ENCODE measurements at regions not wholly inside any gene's neighbourhood (a gene's known extent, or its start where the extent isn't known, plus 50 kb on each side); places are given as distances from the start of the nearest gene placed in this dataset.

- DNase-seq (ENCODE audit: low read depth), result no peak
Measured at GRCh38 chr5:14983666-14984441, 112.3 kb upstream of the ANKH start.

DNA sequence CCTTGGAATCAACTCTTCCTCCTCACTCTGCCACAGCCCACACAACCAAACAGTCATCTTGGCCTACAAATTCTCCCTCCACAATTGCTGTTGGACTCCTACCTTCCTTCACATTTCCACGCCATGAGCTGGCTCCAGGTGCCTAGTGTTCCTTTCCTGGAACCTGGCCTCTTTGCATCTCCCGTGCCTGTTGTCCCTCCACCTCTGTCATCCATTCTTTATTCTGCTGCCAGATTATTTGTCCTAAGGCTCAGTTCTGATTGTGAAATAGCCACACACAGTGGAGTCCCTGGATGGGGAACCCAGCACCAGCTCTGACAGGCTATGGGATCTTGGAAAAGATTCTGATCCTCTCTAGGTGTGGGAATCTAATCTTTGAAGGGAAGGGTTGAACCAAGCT is 109.1 kb upstream of the ANKH start:
- no peak for DNase-seq (ENCODE audit: low read depth)

- no peak for DNase-seq (ENCODE audit: low read depth)
Measured at GRCh38 chr5:14977058-14977685, 105.6 kb upstream of the ANKH start.

DNA sequence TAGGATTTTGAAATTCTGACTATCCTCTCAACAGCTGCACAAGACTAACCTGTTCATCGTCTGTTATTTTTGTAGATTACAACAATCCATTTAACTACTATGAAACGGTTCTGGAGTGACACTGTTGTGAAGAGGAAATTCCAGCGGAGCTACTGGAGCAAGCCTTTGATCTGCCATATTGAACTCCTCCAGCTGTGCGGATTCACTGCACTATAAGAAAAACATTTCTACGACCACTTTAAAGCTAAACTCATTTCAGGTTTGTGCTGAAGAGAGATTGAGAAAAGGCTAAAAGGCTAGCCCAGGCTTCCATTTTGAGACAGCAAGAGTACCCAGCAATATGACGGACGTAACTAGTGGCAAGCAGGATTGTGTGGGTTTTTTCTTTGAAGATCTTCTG is 104.9 kb upstream of the ANKH start:
- DNase-seq (ENCODE audit: low read depth), result no peak

DNA sequence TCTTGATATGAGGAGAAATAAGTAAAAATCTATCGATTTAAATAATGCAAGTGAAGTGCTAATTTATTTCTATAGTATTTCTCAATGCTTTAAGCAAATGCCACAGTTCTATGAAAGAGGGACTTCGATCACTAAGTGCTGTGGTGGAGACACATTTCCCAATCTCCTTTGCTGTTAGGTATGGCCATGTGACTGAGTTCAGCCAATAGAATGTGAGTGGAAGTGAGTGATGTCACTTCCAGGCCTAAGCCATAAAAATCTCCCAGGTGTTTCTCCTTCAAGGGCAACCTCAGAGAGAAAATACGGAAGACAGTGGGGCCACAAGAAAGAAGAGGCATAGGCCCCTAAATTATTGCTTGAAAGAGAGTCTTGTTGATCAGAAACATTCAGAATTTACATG is 100.3 kb upstream of the ANKH start:
- DNase-seq (ENCODE audit: low read depth), result no peak

- no peak for DNase-seq (ENCODE audit: low read depth)
Measured at GRCh38 chr5:14968796-14969195, 97.2 kb upstream of the ANKH start.

DNA sequence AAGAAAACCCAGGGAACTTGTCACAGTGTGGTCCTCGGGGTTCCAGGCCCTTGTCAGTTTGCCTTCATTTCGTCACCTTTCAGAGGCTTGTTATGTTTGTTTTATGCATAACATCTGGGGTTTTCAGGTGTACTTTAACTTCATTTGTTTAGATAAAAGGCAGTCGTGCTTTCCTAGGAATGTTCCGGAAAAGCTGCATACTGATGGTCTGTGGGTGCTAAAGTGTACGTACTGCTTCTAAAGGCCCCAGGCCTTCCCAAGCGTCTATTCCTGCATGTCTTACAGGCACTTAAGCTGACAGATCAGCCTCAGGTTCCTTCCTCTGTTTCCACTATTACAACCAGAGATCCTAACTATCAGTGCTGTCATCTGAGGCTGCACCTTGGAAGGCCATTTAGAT is 95.6 kb upstream of the ANKH start:
- DNase-seq (ENCODE audit: low read depth), result no peak

DNA sequence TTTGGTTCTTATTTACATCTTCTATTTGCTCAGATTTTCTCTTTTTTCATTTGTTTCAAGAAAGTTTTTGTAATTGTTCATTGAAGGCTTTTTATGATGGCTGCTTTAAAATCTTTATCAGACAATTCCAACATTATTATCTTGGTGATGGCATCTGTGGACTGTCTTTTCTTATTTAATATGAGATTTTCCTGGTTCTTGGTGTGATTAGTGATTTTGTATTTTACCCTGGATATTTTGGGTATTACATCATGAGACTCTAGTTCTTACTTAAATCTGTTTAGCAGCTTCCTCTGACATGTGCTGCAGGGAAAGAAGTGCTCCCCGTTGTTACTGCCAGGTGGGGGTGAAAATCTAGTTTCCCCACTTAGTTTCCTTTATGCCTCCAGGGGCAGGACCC is 94.2 kb upstream of the ANKH start:
- no peak for DNase-seq (ENCODE audit: low read depth)

GRCh38 chr5:14962604-14963003 is 91.0 kb upstream of the ANKH start:
- DNase-seq (ENCODE audit: low read depth), result no peak

DNA sequence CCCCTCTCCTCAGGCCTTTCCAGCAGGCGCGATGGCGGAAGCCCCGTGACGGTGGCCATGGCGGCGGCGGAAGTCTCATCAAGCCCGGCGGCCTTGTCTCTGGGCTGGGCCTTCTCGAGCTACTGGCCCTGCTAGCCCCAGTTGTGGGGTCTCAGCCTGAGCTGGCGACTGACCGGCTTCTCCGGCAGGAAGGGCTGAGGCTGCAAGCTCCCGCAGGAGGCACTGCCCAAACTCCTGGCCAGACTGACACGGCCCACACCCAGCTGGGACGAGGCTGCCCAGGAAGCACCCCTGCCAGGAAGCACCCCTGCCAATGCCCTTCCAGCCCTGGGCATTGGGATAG is 88.5 kb upstream of the ANKH start:
- DNase-seq (ENCODE audit: low read depth), result no peak

DNA sequence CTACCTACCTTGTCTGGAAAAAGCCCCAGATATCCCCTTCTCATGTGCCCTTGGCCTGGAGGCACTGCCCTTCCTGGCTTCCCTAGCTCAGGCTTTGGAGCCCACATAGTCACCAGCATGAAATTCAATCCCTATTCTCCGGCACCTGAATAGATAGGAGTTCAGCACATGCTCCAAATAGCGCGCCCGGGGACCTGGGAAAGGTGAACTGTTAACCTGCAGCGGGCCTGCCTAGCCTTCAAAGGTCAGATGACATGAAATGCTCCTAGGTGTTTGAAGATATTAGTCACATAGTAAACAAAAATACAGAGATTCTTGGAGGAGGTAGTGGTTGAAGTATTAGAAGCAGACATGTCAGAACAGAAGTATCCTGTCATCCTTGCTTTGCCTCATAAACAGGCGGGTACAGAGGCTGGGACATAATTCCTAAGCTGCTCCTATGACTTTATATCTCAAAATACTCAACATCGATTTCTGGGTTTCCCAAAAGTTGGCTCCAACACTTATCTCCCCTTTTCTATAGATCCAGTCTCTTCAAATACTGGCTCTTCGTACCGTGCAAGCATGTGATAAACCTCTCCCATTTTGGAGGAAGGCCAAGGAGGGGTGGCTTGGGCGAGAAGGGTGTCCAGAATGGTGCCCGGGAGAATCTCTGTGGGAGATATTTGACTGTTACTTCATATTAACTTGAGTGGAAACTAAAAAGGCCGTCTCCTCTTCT is 88.0 kb upstream of the ANKH start:
- DNase-seq (ENCODE audit: low read depth), result no peak

DNA sequence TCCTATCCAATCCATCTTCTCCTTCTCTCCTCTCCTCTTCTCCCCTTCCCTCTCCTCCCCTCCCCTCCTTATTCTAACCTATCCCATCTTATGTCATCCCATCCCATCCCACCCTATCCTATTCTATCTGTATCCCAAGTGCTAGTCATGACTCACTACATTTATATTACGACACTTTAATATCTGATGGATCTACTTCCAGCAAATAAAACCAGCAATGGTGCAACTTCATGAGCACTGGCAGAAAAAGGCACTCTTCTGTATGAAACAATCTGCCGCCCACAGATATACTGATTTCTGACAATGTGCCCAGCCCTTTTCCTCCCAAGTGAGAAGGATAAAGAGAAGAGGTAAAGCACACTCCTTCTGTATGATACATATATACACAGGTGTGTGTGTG is 86.6 kb upstream of the ANKH start:
- DNase-seq (ENCODE audit: low read depth), result no peak

GRCh38 chr5:14956423-14957046 is 85.0 kb upstream of the ANKH start:
- DNase-seq (ENCODE audit: low read depth), result no peak

DNA sequence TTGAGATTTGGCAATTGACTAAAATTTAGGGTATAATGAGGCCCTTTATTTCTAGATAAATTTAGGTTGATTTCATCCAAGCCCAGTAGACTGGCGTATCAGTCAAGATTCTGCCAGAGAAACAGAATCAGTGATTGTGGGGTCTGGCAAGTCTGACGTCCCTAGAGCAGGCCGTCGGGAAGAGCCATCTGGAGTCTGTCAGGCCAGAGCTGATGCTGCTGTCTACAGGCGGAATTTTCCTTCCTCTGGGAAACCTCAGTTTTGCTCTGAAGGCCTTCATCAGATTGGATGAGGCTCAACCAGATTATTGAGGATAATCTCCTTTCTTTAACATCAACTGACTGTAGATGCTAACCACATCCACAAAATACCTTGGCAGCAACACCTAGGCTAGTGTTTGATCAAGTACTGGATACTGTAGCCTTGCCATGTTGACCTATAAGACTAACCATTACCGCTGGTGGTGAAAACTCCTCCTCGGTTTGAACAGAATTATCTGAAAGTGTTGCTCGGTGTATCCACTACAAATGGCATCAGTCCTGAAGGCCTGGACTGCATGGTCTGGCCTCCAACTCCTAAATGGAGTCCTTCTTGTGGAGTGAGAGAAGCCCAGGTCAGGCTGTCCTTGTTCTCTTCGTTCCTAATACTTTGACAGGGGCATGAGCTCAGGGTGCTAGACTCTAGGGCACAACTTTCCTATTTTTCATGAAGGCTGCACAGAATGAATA is 83.2 kb upstream of the ANKH start:
- no peak for DNase-seq (ENCODE audit: low read depth)

DNA sequence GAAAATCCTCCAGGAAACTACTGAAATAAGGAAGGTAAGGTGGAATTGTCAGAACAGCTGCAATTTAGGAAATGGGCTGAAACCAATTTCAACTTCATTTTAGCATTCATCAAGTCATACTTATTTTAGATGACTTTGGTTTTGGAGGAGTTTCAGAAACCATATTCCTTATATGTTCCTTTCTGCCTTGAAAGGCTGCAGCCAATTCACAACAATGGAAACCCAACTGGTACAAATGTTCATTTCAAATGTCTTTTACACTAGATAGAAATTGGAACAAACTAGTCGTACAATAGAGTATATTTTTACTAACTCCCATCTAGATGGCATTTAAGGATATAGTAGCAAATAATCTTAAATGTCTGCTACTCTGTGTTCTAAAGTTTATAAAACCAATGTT is 82.6 kb upstream of the ANKH start:
- no peak for DNase-seq (ENCODE audit: low read depth)

- no peak for DNase-seq (ENCODE audit: low read depth)
Measured at GRCh38 chr5:14953075-14953607, 81.6 kb upstream of the ANKH start.

DNA sequence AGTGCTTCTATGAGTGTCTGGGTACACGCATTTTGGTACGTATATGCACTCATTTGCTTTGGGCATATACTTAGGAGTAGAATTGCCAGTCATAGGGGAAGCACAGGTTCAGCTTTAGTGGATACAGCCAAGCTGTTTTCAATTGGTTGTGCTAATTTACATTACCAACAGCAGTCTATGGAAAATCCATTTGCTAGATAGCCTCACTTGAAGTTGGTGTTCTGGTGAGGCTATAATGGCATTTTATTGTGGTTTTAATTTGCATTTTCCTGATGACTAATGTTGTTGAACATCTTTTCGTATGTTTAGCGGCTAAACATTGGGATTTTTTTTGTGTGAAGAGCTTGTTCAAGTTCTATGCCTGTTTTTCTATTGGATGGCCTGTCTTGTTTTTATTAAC is 76.8 kb upstream of the ANKH start:
- DNase-seq (ENCODE audit: low read depth), result no peak

GRCh38 chr5:14946815-14947620 is 75.4 kb upstream of the ANKH start:
- DNase-seq (ENCODE audit: low read depth), result peak; percentile 24

DNA sequence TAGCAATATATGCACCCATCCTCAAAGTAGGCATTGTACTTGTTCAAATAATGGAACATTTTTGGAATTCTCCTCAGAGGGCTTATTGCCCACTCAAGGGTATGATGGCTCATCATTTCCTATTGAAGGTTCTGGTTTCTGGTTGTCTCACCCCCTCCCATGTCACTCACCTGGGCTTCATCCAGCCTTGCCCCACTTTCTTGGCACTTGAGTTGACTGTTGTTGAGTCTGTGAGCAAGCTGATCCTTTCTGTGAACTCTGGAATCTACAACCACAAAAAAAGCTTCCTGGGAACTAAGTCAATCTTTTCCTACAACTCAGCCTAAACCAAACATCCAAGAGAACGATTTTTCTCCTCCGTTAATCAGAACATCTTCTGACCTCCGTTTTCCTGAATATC is 73.9 kb upstream of the ANKH start:
- no peak for DNase-seq (ENCODE audit: low read depth)

- DNase-seq (ENCODE audit: low read depth), result no peak
Measured at GRCh38 chr5:14944996-14945395, 73.4 kb upstream of the ANKH start.

- DNase-seq (ENCODE audit: low read depth), result no peak
Measured at GRCh38 chr5:14944350-14944739, 72.8 kb upstream of the ANKH start.

All from stimulated activated CD4-positive, alpha-beta T cell treated with anti-CD3 and anti-CD28 coated beads, Interleukin-2, amount 100 ng/mL, for 4 hours (primary cell).